ENCODE measurements at regions not wholly inside any gene's neighbourhood (a gene's known extent, or its start where the extent isn't known, plus 50 kb on each side); places are given as distances from the start of the nearest gene placed in this dataset.
A peak's percentile ranks its signal among the peaks of the same experiment; 100 is the strongest.
"Not testable (repeated sequence)": the region's sequence is repeated elsewhere in the genome, so short reads cannot be mapped to it uniquely, and the experiment has no call there.

DNA sequence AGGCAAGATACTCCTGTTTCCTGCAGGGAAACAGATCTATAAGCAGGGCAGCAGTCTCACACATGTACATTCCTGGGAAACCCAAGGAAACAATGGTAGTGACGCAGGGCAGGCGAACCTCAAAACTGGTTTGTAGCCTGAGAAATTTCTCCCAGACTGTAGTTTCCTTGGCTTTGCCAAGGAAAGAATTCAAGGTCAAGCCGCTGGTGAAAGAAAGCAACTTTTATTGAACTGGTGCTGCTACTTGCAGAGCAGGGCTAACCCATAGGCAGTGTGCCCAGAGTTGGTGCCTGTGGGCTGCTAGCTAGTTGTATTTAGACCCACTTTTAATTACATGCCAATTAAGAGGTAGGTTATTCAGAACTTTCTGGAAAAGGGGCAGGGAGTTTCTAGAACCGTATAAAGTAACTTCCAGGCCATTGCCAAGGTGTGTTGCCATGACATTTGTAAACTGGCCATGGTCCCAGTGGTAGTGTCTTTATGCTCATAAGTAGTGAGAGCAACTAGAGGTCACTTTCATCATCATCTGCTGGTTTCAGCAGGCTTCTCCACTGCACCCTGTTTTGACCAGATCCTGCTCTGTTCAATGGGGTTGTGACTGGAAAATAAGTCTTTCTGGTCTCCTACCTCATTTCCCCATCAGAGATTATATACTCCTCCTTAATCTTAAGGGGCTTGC is 89.7 kb downstream of the PPIAL4C start:
- not testable (repeated sequence) for H3K4me1 Mint-ChIP-seq; H3K27ac Mint-ChIP-seq; H3K36me3 Mint-ChIP-seq; ATAC-seq (ENCODE audit: low read depth in 2 of 2); H3K9me3 Mint-ChIP-seq; H3K27me3 Mint-ChIP-seq; H3K4me3 Mint-ChIP-seq; DNase-seq

DNA sequence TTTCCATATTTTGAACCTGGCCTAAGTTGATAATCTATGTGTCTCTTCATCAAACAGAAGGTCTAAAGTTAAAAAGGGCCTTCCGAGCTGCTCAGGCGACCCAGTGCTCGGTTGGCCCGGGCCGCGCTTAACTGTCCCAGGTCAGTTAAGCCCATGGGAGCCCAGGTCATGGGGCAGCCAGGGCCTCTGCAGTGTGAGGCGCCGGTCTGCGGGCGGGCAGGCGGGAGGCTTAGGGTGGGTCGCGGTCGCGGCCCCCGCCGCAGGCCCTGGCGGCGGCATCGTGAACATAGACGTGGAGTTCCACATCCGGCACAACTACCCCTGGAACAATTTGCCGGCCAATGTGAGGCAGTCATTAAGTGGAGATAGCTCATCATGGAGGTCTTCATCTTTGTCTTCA is 91.3 kb downstream of the PPIAL4C start:
- not testable (repeated sequence) for H3K4me1 Mint-ChIP-seq; H3K4me3 Mint-ChIP-seq; H3K27ac Mint-ChIP-seq; ATAC-seq (ENCODE audit: low read depth in 2 of 2); H3K27me3 Mint-ChIP-seq; H3K9me3 Mint-ChIP-seq; H3K36me3 Mint-ChIP-seq; DNase-seq

DNA sequence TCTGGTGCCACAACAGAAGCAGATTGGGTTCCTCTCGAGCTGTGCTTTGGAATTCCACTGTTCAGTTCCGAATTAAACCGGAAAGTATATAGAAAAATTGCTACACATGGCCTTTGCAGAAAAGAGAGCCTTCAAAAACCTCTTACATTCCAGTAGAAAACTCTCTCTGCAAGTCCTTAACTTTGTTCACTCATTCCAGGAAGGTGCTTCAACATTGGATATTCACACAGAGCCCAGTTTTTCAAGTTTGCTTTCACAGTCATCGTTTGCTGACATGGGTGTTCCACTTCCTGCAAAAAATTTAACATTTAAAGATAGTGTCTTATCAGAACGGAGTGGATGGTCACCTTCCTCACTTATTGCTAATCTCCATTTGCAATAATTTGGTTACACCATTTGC is 93.7 kb downstream of the PPIAL4C start:
- DNase-seq, H3K27ac Mint-ChIP-seq: not testable (repeated sequence)

DNA sequence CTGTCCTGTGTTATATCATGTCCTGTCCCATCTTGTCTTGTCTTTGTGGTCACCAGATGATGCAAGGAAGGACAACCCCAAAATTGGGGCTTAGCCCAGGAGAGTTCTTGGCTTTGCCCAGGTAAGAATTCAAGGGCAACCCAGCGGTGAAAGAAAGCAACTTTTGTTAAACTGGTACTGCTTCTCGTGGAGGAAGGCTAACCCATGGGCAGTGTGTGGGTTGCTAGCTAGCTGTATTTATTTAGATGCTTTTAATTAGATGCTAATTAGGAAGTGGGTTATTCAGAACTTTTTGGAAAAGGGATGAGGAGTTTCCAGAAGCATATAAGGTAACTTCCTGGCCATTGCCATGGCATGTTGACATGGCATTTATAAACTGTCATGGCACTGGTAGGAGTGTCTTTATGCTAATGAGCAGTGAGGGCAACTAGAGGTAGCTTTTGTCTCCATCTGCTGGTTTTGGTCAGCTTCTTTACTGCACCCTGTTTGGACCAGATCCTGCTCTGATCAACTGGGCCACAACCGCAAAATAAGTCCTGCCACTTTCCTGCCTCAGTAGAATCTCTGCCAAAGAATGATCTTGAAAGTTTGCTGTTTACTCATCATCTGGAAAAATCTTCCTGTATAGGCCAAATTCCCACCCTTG is 95.8 kb upstream of the FCGR1A start:
- not testable (repeated sequence) for H3K36me3 Mint-ChIP-seq, H3K4me3 Mint-ChIP-seq, H3K27me3 Mint-ChIP-seq, H3K27ac Mint-ChIP-seq, H3K9me3 Mint-ChIP-seq, H3K4me1 Mint-ChIP-seq, DNase-seq
- ATAC-seq (ENCODE audit: low read depth in 2 of 2) = peak; percentile 94 to 100

More for the DNA sequence above, 93.7 kb downstream of the PPIAL4C start:
- not testable (repeated sequence) for H3K4me1 Mint-ChIP-seq; H3K36me3 Mint-ChIP-seq; ATAC-seq (ENCODE audit: low read depth in 2 of 2); H3K4me3 Mint-ChIP-seq; H3K27me3 Mint-ChIP-seq; H3K9me3 Mint-ChIP-seq

DNA sequence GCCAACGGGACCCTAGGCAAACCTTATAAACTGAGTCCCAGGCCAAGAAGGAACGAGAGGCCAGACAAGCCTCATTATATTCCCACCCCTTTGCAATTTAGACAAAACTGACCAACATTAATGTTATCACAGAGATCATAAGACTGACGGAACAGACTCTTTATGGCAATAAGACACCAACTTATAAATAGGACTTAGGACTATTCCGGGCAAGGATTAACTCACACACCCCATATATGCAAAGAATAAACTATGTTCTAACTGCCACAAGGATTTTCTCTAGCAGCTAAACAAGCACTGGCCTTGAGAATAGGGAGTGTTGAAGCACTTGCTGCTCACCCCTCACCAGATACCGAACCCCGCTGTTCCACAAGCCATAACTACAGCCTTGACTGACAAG is 91.1 kb upstream of the FCGR1A start:
- ATAC-seq (ENCODE audit: low read depth in 2 of 2); H3K27ac Mint-ChIP-seq; DNase-seq; H3K4me3 Mint-ChIP-seq; H3K9me3 Mint-ChIP-seq; H3K4me1 Mint-ChIP-seq; H3K36me3 Mint-ChIP-seq; H3K27me3 Mint-ChIP-seq: not testable (repeated sequence)

DNA sequence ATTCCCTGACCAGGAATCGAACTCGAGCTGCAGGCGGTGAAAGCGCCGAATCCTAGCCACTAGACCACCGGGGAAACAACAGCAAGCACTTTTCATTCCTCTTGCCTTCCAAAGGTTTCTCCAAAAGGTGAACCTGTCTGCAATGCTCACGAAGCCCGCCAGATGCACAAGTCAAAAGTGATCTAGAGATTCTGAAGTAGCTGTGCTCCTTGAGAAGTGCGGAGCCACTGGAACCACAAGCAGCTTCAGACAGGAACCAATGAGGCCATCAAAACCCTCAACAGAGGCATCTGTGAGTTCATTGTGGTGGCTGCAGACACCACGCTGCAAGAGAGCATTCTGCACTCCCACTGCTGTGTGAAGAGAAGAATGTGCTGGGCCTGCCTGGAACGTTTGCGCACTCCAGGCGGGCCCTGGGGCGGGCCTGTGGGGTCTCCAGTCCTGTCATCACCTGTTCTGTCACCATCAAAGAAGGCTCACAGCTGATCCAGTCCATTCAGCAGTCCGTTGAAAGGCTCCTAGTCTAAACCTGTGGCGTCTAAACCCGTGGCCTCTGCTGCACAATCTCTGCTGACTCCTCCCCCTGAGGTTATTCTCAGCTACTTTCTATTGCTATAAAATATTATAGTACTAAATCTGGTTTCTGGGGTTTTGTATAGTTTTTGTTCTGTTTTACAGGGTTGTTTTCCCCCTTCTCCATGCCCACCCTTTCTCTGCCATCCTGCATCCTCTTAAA is 89.5 kb upstream of the FCGR1A start:
- DNase-seq; H3K9me3 Mint-ChIP-seq; H3K36me3 Mint-ChIP-seq; H3K27me3 Mint-ChIP-seq; H3K27ac Mint-ChIP-seq; H3K4me3 Mint-ChIP-seq; ATAC-seq (ENCODE audit: low read depth in 2 of 2); H3K4me1 Mint-ChIP-seq: not testable (repeated sequence)

DNA sequence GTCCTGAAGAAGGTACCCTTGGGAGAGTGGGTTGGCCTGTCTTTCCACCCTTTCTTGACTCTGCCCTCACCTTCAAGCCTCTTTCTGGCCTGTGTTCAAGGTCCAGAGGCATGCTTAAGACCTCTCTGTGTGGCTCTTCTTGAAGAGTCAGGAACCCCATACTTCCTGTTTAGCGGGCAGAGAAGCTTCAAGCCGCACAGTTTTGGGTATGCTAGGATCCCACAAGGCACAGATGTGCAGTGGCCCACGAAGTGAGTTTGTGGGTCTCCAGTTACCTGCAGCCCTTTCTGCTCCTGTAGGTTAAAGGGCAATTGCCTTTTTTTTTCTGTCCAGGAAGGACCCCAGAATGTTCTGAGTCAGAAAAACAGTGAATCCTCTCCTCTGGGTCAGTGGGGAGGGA is 87.4 kb upstream of the FCGR1A start:
- H3K27ac Mint-ChIP-seq; H3K36me3 Mint-ChIP-seq; ATAC-seq (ENCODE audit: low read depth in 2 of 2); H3K4me3 Mint-ChIP-seq; H3K27me3 Mint-ChIP-seq; H3K4me1 Mint-ChIP-seq; DNase-seq; H3K9me3 Mint-ChIP-seq: not testable (repeated sequence)

DNA sequence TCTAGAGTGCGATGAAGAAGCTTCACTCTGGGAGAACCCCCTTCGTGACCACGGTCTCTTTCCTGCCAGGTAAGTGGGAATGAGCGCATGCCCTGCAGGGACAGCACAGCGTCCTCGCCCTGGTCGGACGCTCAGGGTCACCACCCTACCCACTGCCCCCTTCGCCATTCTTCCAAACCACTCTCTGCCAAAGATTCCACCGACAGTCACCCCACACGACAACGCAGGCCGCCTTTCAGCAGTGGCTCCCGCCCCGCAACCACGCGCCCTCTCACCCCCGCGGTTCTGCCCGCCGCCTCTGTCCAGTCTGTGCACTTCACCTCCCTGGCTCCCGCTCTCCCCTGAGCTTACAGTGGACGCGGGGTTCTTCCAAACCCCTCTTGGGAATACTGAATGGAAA is 82.3 kb upstream of the FCGR1A start:
- H3K4me3 Mint-ChIP-seq; H3K27ac Mint-ChIP-seq; H3K9me3 Mint-ChIP-seq; ATAC-seq (ENCODE audit: low read depth in 2 of 2); H3K4me1 Mint-ChIP-seq; H3K27me3 Mint-ChIP-seq; H3K36me3 Mint-ChIP-seq: not testable (repeated sequence)
- peak; percentile 1 for DNase-seq

DNA sequence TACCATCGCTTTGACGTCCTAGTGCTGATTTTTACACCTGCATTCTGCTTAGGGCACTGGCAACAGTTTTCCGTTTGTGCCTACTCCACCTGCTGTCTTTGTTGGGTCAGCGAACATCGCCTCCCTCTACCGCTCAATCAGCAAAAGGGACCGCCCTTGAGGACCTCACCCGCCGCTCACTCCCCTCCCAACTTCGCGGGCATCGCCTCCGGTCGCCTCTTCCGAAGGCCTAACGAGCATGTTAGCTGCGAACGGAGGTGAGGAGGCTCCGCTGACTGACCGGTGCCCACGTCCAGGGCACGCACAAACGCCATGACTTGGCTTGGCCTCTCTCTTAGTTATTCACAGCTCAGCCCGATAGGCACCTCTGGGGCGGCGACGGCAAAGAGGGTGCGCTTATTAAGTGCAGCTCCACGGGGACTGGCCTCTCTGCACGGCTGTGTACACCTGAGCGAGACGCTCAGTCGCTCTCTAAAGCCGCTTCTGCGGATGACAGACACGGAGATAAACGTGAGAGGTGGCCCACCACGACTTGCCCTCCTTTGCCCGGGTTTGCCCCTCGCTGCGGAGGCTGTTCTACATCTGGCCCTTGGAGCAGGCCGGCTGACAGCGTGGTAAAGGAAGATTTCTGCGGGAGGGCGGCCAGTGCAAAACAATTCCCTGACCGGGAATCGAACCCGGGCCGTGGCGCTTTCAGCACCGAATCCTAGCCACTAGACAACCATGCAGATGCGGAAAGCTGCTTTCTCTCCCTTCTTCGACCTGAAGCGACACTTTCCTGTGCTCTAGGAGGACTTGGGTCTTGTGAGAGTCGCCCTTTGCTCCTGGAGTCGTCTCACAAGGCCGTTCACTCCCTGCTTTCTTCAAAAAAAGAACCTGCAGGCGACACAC is 81.6 kb upstream of the FCGR1A start:
- not testable (repeated sequence) for DNase-seq, H3K4me1 Mint-ChIP-seq, H3K4me3 Mint-ChIP-seq, H3K27me3 Mint-ChIP-seq, H3K27ac Mint-ChIP-seq, H3K36me3 Mint-ChIP-seq, H3K9me3 Mint-ChIP-seq
- peak; percentile 68 to 80 for ATAC-seq (ENCODE audit: low read depth in 2 of 2)

DNA sequence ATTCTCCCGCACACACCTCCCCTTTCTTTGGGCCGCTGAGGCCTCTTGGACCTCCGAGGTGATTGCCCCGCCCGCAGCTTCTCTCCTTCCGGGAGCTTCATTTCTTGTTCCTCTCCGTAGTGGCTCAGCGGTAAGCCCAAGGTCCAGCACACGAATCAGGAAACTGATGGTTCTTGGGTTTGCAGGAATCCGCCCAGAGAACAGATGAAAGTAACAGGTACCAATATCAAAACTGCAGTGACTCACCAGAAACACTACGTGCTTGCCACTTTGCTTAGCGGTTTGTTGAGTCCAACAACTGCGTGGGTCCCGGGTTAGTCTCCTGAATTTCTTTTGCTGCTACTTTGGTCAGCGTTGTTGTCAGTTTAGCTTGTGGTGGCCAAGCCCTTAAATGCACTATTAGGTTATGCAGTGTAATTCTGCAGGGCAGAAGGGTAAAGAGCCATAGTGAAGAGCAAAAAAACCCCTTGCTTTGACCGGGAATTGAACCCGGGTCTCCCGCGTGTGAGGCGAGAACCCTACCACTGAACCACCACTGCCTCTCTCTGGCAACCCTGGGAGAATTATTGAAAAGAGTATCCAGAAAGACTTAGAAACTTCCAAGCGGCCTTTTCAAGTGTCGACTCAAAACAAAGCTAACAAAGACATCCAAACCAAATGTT is 74.2 kb upstream of the FCGR1A start:
- H3K36me3 Mint-ChIP-seq, H3K9me3 Mint-ChIP-seq, H3K27me3 Mint-ChIP-seq, H3K4me1 Mint-ChIP-seq: not testable (repeated sequence)
- Mint-ChIP-seq H3K27ac (peak overlapping the region in 5 of 6 donors; percentile 90 to 100 (median 99)), H3K4me3 (peak overlapping the region; percentile 74 to 94 (median 86))
- ATAC-seq (ENCODE audit: low read depth in 2 of 2) = peak; percentile 86 to 90
- DNase-seq = peak; percentile 74

DNA sequence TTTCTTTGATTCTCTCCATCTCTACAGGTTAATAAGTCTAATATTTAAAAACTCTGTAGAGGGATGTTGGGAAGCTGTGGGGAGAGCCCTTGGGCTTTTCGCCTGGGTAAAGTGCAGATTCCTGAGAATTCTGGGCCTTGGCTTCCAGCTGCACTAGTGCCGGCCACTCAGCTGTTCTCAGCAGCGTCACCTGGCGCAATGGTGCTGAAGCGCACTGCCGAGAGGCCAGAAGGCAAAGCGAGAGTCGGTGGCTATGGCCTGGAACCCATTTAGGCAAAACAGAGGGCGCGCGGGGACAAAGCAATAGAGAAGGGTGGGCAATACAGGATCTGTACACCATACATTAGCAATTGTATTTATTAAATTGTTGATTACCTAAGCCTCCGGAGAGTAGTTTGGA is 70.8 kb upstream of the FCGR1A start:
- DNase-seq, H3K4me3 Mint-ChIP-seq, H3K27ac Mint-ChIP-seq, H3K4me1 Mint-ChIP-seq, H3K27me3 Mint-ChIP-seq, H3K36me3 Mint-ChIP-seq, H3K9me3 Mint-ChIP-seq: not testable (repeated sequence)
- peak in 1 of 2 donors; percentile 31 for ATAC-seq (ENCODE audit: low read depth in 2 of 2)

DNA sequence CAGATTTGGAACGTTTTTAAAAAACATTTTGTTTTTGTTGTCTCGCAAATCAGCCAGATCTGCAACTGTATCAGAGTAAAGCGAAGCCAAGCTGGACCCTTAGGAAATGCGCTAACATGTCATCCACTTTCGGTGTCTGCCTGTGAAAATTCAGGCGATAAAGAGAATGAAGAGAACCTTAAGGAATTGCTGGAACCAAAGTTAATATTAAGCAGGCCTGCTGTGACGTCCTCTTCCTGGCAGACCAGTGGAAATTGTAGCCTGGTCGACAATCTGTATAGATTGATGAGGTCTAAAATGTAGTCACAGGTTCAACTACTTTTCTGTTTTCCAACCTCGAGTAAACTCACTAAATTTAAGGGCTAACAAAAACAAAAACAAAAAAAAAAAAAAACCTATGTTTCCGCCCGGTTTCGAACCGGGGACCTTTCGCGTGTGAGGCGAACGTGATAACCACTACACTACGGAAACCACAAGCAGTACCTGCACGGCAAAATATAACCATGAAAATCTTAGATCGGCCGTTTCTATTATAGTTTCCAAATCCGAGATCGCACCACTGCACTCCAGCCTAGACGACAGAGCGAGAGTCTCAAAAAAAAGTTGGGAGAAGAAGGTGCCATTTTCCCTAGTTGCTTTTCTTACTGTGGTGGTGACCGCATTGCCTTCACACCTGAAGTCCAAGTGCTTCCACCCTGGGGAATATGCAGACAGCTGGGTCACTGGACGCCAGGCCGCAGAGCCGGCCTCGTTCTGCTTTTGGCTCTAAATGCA is 70.2 kb upstream of the FCGR1A start:
- ATAC-seq (ENCODE audit: low read depth in 2 of 2) (peak in 1 of 2 donors; percentile 15), DNase-seq (peak; percentile 39)
- not testable (repeated sequence) for H3K9me3 Mint-ChIP-seq, H3K27me3 Mint-ChIP-seq, H3K36me3 Mint-ChIP-seq, H3K4me1 Mint-ChIP-seq
- Mint-ChIP-seq H3K27ac (peak overlapping the region in 3 of 6 donors; percentile 86 to 97 (median 95)), H3K4me3 (peak overlapping the region in 6 of 8 donors; percentile 29 to 74 (median 54))

Data from naive B cell (primary cell).